ENCODE measurements at regions not wholly inside any gene's neighbourhood (a gene's known extent, or its start where the extent isn't known, plus 50 kb on each side); places are given as distances from the start of the nearest gene placed in this dataset.

DNA sequence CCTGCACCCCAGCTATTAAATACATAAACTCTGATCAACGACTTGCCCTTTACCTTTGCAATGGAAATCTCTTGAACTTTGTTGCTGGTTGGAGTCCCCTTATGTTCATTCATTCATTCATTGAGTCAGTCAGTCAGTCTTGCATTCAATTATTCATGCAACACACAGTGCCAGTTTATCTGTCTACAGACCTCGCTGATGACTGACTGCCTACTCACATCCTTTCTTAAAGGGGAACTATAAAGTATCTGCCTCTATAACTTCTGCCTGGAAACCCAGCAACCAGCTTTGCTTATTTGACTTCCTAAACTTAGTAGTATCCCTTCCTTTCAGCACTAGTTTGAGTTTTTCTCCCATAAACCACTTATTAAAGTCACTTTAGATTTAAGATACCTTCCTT, 620.8 kb upstream of the ADGRL3 start:
- TF ChIP-seq TAF1 (IDR thresholded peaks at IDR 0.05; ENCODE audit: borderline replicate concordance, insufficient read depth, low read length) (no peak), FOXP2 (optimal IDR thresholded peaks at IDR 0.05; ENCODE audit: borderline replicate concordance, extremely low read depth, extremely low read length, insufficient read depth) (no peak), REST (IDR thresholded peaks at IDR 0.05; ENCODE audit: insufficient read depth in 1 of 2, low read depth in 2 of 2, low read length in 2 of 2) (no peak), POLR2AphosphoS5 (IDR thresholded peaks at IDR 0.05; ENCODE audit: low read depth, low read length) (no peak), SIN3A (IDR thresholded peaks at IDR 0.05; ENCODE audit: borderline replicate concordance, insufficient read depth, low read length) (no peak)

GRCh38 chr4:60581919-60582536, 618.1 kb upstream of the ADGRL3 start:
- no peak for TF ChIP-seq TAF1 (IDR thresholded peaks at IDR 0.05; ENCODE audit: borderline replicate concordance, insufficient read depth, low read length)
- no peak for TF ChIP-seq REST (IDR thresholded peaks at IDR 0.05; ENCODE audit: insufficient read depth in 1 of 2, low read depth in 2 of 2, low read length in 2 of 2)
- TF ChIP-seq POLR2AphosphoS5 (IDR thresholded peaks at IDR 0.05; ENCODE audit: low read depth, low read length) = no peak
- no peak for TF ChIP-seq SIN3A (IDR thresholded peaks at IDR 0.05; ENCODE audit: borderline replicate concordance, insufficient read depth, low read length)
- no peak for TF ChIP-seq FOXP2 (optimal IDR thresholded peaks at IDR 0.05; ENCODE audit: borderline replicate concordance, extremely low read depth, extremely low read length, insufficient read depth)

DNA sequence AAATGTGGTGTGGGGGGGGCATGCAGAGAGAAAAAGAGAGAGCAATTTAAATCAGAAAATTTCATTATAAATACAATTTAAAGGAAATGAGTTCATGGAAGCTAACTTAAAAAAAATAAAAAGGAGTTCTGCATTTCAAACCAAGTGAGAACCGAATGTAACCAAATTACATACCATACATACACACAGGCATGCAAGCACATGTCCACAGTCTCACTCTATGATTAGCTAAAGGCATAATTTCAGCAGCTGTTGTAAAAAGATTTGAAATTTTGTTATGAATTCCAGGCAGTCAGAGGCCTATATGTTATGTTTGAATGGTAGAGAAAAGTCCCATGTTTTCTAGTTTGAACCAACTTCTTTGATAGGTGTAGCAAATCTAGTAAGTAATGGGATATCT, 611.6 kb upstream of the ADGRL3 start:
- TF ChIP-seq REST (IDR thresholded peaks at IDR 0.05; ENCODE audit: insufficient read depth in 1 of 2, low read depth in 2 of 2, low read length in 2 of 2) (no peak), TAF1 (IDR thresholded peaks at IDR 0.05; ENCODE audit: borderline replicate concordance, insufficient read depth, low read length) (no peak), SIN3A (IDR thresholded peaks at IDR 0.05; ENCODE audit: borderline replicate concordance, insufficient read depth, low read length) (no peak), POLR2AphosphoS5 (IDR thresholded peaks at IDR 0.05; ENCODE audit: low read depth, low read length) (no peak), FOXP2 (optimal IDR thresholded peaks at IDR 0.05; ENCODE audit: borderline replicate concordance, extremely low read depth, extremely low read length, insufficient read depth) (no peak)

DNA sequence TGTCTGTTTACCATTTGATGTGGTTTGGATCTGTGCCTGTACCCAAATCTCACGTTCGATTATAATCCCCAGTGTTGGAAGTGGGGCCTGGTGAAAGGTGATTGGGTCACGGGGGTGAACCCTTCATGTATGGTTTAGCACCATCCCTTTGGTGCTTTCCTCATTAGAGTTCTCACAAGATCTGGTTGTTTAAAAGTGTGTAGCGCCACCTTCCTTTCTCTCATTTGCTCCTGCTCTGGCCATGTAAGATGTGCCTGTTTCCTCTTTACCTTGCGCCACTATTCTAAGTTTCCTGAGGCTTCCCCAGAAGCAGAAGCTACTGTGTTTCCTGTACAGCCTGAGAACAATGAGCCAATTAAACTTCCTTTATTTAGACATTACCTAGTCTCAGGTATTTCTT, 610.7 kb upstream of the ADGRL3 start:
- TF ChIP-seq TAF1 (IDR thresholded peaks at IDR 0.05; ENCODE audit: borderline replicate concordance, insufficient read depth, low read length) = no peak
- TF ChIP-seq FOXP2 (optimal IDR thresholded peaks at IDR 0.05; ENCODE audit: borderline replicate concordance, extremely low read depth, extremely low read length, insufficient read depth) = no peak

GRCh38 chr4:60590116-60590515, 610.0 kb upstream of the ADGRL3 start:
- TF ChIP-seq FOXP2 (optimal IDR thresholded peaks at IDR 0.05; ENCODE audit: borderline replicate concordance, extremely low read depth, extremely low read length, insufficient read depth) (no peak), TAF1 (IDR thresholded peaks at IDR 0.05; ENCODE audit: borderline replicate concordance, insufficient read depth, low read length) (no peak), SIN3A (IDR thresholded peaks at IDR 0.05; ENCODE audit: borderline replicate concordance, insufficient read depth, low read length) (no peak), POLR2AphosphoS5 (IDR thresholded peaks at IDR 0.05; ENCODE audit: low read depth, low read length) (no peak), REST (IDR thresholded peaks at IDR 0.05; ENCODE audit: insufficient read depth in 1 of 2, low read depth in 2 of 2, low read length in 2 of 2) (no peak)

Data from PFSK-1 (cell line).